EH (cell line): ENCODE measurements at regions not wholly inside any gene's neighbourhood (a gene's known extent, or its start where the extent isn't known, plus 50 kb on each side); places are given as distances from the start of the nearest gene placed in this dataset.
"Not testable (repeated sequence)": the region's sequence is repeated elsewhere in the genome, so short reads cannot be mapped to it uniquely, and the experiment has no call there.

Experiments
- DNase-seq: peaks from one replicate; pipeline ENCODE4 v3.0.0-alpha.2; 2015; ENCODE audit warnings: low read depth

GRCh38 chr4:3365326-3365725 lies 72.5 kb downstream of the RGS12 start:
- no peak for DNase-seq

DNA sequence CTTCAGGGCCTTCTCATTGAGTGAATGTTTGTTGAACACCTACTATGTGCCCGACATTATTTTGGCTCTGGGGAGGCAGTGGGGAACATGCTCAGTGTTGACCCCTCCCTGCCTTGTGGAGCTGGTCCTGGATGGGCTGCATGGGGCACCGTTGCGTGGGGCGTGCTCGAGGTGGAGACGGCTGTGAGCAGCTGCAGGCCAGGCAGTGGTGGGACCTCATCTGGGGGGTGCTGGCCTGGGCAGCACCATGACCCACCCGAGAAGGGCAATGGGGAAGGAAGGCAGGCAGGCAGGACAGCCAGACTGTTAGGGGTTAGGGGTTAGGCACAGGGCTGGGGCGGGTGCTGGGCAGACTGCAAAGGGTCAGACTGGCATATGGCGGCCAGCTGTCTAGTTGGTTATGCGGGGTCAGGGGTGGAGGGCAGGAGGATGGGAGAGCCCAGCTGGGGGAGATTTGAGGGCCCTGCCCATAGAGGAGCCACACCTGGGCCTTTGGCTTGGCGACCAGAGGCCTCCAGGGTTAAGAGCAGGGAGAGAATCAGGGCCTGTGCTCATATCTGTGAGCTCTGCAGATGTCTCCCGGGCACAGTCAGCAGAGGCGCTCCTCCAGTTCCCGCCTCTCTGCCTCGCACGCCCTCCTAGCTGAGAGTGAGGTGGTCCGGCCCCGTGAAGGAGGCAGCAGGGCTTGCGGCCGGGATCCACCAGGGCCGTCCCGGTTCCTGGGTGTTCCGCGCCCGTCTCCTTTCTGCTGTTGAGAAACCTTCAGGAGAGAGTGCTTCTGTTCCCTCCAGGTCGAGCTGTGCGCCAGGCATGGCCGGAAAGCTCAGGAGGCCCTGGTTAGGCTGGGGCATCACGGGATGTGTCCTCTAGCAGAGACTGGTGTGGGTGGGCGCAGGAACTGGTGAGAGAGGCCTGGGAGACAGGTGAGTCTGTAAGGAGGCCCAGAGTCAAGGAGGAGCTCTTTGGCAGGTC lies 73.3 kb downstream of the RGS12 start:
- no peak for DNase-seq

DNA sequence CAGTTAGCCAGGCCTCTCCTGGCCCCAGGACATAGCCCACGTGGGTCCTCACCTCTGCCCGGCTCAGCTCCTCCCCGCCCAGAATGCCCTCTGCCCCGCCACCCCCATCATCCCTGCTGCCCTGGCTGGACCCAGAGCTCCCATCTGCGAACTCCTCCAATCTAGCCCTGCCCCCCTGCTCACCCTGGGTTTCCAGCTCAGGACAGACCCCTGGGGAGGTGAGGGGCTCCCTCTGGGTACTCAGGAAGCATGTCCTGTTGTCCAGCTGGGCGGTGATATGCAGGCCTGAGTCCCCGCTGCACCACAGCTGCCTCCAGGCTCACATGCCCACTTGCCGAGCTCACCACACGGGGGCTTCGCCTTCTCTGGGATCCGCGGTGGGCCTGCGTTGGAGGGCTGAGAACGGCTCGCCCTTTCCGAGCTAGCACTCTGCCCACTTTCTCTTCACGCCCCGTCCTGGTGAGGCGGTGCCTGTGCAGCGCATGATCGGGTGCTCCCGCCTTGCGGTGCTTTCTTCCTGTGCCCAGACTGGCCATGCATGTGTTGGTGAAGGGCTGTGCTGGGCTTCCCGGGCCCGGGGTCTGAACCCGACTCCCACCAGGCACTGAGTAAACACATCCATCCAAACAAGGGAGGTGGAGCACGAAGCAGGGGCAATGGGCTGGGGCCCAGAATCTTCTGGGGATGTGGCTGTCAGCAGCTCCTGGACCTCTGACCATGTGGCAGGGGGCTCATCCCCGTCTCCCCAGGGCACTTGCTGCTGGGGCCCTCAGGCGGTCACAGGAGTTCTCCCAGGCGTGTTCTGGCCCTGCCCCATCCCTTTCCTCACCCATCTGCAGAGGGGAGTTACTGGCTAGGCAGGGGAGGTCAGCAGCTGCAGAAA lies 74.3 kb downstream of the RGS12 start:
- no peak for DNase-seq

- no peak for DNase-seq
Observed at GRCh38 chr4:3367866-3368265, 73.9 kb upstream of the HGFAC start.

DNA sequence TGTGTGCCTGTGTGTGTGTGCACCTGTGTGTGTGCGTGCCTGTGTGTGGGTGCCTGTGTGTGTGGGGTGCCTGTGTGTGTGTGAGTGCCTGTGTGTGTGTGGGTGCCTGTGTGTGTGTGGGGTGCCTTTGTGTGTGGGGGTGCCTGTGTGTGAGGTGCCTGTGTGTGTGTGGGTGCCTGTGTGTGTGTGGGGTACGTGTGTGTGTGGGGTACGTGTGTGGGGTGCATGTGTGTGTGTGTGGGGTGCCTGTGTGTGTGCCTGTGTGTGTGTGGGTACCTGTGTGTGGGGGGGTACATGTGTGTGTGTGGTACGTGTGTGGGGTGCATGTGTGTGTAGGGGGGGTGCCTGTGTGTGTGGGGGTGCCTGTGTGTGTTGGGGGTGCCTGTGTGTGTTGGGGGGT lies 73.4 kb upstream of the HGFAC start:
- no peak for DNase-seq

- peak; percentile 19 for DNase-seq
Observed at GRCh38 chr4:3368841-3369760, 72.7 kb upstream of the HGFAC start.

DNA sequence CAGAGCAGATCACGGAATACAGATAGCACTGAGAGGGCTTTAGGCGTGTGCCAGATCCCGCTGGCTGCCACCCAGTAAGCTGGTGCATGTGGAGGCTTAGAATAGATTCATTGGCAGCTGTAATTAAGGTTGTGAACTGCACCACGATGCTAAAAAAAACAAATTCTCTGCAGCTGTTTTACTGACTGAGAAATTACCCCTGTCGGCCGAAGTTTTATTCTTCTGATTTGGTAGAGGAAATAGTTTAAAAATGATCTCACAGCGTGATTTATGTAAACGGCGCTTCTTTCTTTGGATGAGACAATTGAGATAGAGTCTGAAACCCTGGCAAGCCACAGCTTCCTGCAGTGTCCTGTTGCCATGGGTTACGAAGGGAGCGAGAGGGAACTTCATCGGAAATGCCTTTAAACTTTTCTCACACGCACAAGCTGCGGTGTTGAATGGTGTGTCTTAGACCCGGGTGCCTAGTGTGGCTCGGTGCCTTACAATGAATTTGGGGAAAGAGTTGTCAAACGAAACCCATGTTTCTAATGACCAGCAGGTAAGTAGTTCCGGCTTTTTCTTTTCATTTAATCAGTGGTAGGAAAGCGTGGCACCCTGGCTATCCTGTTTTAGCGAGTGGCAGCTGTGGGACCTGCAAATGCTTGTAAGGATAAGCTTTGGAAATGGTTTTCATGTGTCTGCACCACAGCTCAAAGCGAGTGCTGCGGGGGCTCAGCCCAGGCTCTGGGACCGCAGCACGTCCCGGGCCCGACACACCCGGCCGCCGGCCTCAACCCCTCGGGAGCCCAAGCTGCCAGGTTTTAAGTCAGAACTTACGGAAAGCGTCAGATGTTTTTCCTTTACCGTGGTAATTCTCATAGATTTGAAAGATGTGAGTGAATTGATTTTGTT lies 71.7 kb upstream of the HGFAC start:
- peak; percentile 99 for DNase-seq

- no peak for DNase-seq
Observed at GRCh38 chr4:3371033-3372001, 70.5 kb upstream of the HGFAC start.

DNA sequence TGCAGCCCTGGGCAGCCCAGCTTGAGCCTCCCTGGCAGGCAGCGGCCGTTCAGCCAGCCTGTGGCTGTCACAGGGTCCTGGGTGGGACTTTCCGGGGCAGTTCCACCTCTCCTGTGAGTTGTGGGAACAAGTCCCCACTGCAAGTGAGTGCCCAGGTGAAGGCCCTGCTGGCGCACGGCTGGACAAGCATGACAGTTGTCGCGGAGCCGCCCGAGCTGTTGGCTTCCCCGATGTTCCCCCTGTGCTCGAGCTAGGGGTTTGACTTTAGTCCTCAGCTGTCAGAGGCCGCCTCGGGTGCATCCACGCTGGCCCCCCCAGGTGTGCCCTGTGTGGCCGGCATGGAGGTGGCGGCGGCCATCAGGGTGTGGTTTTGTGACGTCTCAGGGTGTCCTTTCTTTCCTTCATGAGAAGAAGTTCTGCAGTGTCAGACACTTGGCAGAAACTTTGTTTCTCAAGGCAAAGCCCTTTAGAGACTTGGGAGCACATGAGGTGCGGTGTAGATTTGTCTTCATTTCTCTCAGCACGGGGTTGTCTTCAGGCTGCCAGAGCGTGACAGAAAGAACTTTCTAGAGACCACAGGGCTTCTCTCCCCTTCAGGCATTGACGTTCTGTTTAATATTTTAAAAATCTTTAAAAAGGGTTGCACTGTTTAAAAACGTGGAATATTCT lies 69.4 kb upstream of the HGFAC start:
- DNase-seq: no peak

GRCh38 chr4:3372933-3373465 lies 68.8 kb upstream of the HGFAC start:
- no peak for DNase-seq

DNA sequence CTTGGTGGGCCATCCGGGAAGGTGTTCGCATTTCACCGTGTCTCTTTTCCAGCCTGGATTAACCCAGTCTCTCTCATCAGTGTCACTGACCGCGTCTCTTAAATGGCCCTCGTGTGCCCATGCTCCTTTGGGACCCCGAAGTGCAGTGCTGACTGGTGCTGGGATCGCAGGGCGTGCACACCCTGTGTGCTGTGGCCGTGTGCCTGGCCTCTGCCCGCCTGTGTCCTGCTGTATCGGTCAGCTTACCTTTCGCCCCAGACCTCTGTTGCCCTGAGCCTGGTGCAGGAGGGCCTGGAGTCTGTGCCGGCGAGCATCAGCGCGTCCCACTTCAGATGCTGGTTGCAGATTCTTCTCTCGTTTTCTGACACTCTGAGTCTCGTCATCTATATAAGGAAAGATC lies 68.3 kb upstream of the HGFAC start:
- DNase-seq: no peak

- DNase-seq: no peak
Observed at GRCh38 chr4:3374011-3374645, 67.6 kb upstream of the HGFAC start.

GRCh38 chr4:3374667-3375066 lies 67.1 kb upstream of the HGFAC start:
- no peak for DNase-seq

DNA sequence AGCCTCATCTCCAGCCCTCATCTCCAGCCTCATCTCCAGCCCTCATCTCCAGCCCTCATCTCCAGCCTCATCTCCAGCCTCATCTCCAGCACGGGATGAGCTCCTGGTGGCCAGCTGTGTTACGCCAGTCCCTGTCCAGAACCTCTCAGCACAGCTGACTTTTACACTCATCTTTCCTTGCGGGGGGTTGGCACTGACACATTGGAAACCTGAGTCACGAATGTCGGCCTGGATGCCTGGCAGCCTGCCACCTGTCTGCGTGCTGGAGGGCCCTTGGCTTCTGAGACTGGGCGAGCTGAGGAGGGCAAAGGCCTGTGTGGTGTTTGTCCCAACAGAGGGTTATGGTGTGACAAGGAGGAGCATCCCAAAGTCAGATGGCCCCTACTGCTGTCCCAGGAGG lies 66.1 kb upstream of the HGFAC start:
- DNase-seq: peak; percentile 96

DNA sequence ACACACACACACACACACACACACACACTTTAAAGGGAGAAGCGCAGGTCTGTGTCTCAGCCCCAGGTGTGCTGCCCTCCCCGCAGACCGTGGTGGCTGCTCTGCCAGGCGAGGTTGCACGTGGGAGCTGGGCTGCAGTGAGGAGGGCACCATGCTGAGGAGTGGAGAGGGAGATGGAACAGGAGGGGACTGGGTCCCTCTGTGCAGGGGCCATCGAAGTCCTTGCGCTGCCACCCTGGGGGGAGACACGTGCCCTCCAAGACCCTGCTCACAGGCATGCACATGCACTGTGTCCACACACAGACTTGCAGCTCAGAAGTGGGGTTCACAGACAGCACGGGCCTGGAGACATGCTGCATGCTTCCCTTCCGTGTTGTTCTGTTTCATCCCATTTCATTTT lies 65.5 kb upstream of the HGFAC start:
- DNase-seq: no peak

DNA sequence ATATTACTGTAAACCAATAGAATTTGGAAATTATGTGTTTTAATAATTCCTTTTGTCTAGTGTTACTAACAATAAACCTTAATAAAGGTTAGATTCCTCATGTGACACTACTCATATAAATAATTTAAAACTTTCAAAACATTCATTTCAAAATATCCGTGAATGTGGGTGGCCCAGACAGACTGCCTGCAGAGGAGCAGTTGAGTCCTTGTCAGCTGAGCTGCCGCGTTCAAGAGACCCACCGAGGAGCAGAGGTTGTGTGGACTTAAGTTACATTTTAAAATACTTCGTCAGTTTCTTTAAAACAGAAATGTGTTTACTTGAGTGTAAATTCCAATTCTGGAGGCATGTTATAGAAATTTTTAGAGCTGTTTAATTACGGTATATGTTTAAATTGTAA lies 64.2 kb upstream of the HGFAC start:
- DNase-seq: no peak

GRCh38 chr4:3380336-3380735 lies 61.4 kb upstream of the HGFAC start:
- not testable (repeated sequence) for DNase-seq

- DNase-seq: not testable (repeated sequence)
Observed at GRCh38 chr4:3381208-3381607, 60.6 kb upstream of the HGFAC start.
